Activated naive CD8-positive, alpha-beta T cell treated with anti-CD3 and anti-CD28 coated beads for 36 hours (primary cell): ENCODE measurements at regions not wholly inside any gene's neighbourhood (a gene's known extent, or its start where the extent isn't known, plus 50 kb on each side); places are given as distances from the start of the nearest gene placed in this dataset.

Experiments
- DNase-seq: peaks from one replicate; pipeline ENCODE4 v3.0.0; 2021
- H3K27ac Mint-ChIP-seq: one replicate; pipeline ENCODE4 v1.8.0; 2022; ENCODE audit warnings: mild to moderate bottlenecking, moderate library complexity, mixed read lengths
- H3K27me3 Mint-ChIP-seq: one replicate; pipeline ENCODE4 v1.8.0; 2022; ENCODE audit warnings: mild to moderate bottlenecking, mixed read lengths
- H3K36me3 Mint-ChIP-seq: one replicate; pipeline ENCODE4 v1.8.0; 2021; ENCODE audit warnings: mild to moderate bottlenecking, mixed read lengths
- H3K4me1 Mint-ChIP-seq: one replicate; pipeline ENCODE4 v1.8.0; 2021; ENCODE audit warnings: mixed read lengths
- H3K4me3 Mint-ChIP-seq: one replicate; pipeline ENCODE4 v1.8.0; 2022; ENCODE audit warnings: mild to moderate bottlenecking, moderate library complexity, mixed read lengths
- H3K9me3 Mint-ChIP-seq: one replicate; pipeline ENCODE4 v1.8.0; 2022; ENCODE audit warnings: mixed read lengths

- Mint-ChIP-seq H3K9me3 (peaks cover 2% of the 10 kb centered on the region), H3K27me3 (no peaks in the 10 kb centered on the region), H3K27ac (no peak overlapping the region), H3K4me1 (no peaks in the 10 kb centered on the region), H3K4me3 (no peak overlapping the region), H3K36me3 (no peaks in the 10 kb centered on the region)
- no peak for DNase-seq
Measured at GRCh38 chr21:20334585-20334984, 663.6 kb upstream of the NCAM2 start.

GRCh38 chr21:20341431-20341830 is 656.8 kb upstream of the NCAM2 start:
- DNase-seq: no peak
- no peak overlapping the region for H3K4me3 Mint-ChIP-seq
- H3K9me3 Mint-ChIP-seq: peaks cover 4% of the 10 kb centered on the region
- no peaks in the 10 kb centered on the region for H3K36me3 Mint-ChIP-seq
- no peaks in the 10 kb centered on the region for H3K4me1 Mint-ChIP-seq
- no peaks in the 10 kb centered on the region for H3K27me3 Mint-ChIP-seq
- no peak overlapping the region for H3K27ac Mint-ChIP-seq

GRCh38 chr21:20343186-20343585 is 655.0 kb upstream of the NCAM2 start:
- no peak overlapping the region for H3K4me3 Mint-ChIP-seq
- no peak for DNase-seq
- no peaks in the 10 kb centered on the region for H3K27me3 Mint-ChIP-seq
- H3K4me1 Mint-ChIP-seq: no peaks in the 10 kb centered on the region
- H3K9me3 Mint-ChIP-seq: peaks cover 9% of the 10 kb centered on the region
- H3K36me3 Mint-ChIP-seq: no peaks in the 10 kb centered on the region
- no peak overlapping the region for H3K27ac Mint-ChIP-seq

GRCh38 chr21:20351138-20351537 is 647.1 kb upstream of the NCAM2 start:
- H3K27ac Mint-ChIP-seq: no peak overlapping the region
- DNase-seq: no peak
- no peak overlapping the region for H3K4me3 Mint-ChIP-seq
- H3K4me1 Mint-ChIP-seq: no peaks in the 10 kb centered on the region
- H3K36me3 Mint-ChIP-seq: no peaks in the 10 kb centered on the region
- peaks cover 11% of the 10 kb centered on the region for H3K9me3 Mint-ChIP-seq
- no peaks in the 10 kb centered on the region for H3K27me3 Mint-ChIP-seq

- Mint-ChIP-seq H3K36me3 (no peaks in the 10 kb centered on the region), H3K27ac (no peak overlapping the region), H3K4me1 (no peaks in the 10 kb centered on the region), H3K27me3 (no peaks in the 10 kb centered on the region), H3K9me3 (peaks cover 5% of the 10 kb centered on the region), H3K4me3 (no peak overlapping the region)
- DNase-seq: no peak
Measured at GRCh38 chr21:20353351-20353750, 644.9 kb upstream of the NCAM2 start.

- Mint-ChIP-seq H3K9me3 (peaks cover 2% of the 10 kb centered on the region), H3K4me3 (no peak overlapping the region), H3K36me3 (no peaks in the 10 kb centered on the region), H3K27me3 (no peaks in the 10 kb centered on the region), H3K27ac (no peak overlapping the region), H3K4me1 (no peaks in the 10 kb centered on the region)
- DNase-seq: no peak
Measured at GRCh38 chr21:20373031-20373430, 625.2 kb upstream of the NCAM2 start.

- no peak overlapping the region for H3K27ac Mint-ChIP-seq
- H3K9me3 Mint-ChIP-seq: peaks cover 2% of the 10 kb centered on the region
- DNase-seq: no peak
- H3K36me3 Mint-ChIP-seq: no peaks in the 10 kb centered on the region
- H3K27me3 Mint-ChIP-seq: no peaks in the 10 kb centered on the region
- no peak overlapping the region for H3K4me3 Mint-ChIP-seq
- no peaks in the 10 kb centered on the region for H3K4me1 Mint-ChIP-seq
Measured at GRCh38 chr21:20377250-20377649, 621.0 kb upstream of the NCAM2 start.

GRCh38 chr21:20388400-20388799 is 609.8 kb upstream of the NCAM2 start:
- Mint-ChIP-seq H3K9me3 (peaks cover 13% of the 10 kb centered on the region), H3K27me3 (no peaks in the 10 kb centered on the region), H3K4me3 (no peak overlapping the region), H3K27ac (no peak overlapping the region), H3K4me1 (no peaks in the 10 kb centered on the region), H3K36me3 (no peaks in the 10 kb centered on the region)
- DNase-seq: no peak

- no peak for DNase-seq
- Mint-ChIP-seq H3K9me3 (peaks cover 8% of the 10 kb centered on the region), H3K27me3 (no peaks in the 10 kb centered on the region), H3K4me3 (no peak overlapping the region), H3K4me1 (no peaks in the 10 kb centered on the region), H3K36me3 (no peaks in the 10 kb centered on the region), H3K27ac (no peak overlapping the region)
Measured at GRCh38 chr21:20396798-20397197, 601.4 kb upstream of the NCAM2 start.

- Mint-ChIP-seq H3K36me3 (no peaks in the 10 kb centered on the region), H3K4me1 (no peaks in the 10 kb centered on the region), H3K27ac (no peak overlapping the region), H3K9me3 (peaks cover 2% of the 10 kb centered on the region), H3K4me3 (no peak overlapping the region), H3K27me3 (no peaks in the 10 kb centered on the region)
- DNase-seq: no peak
Measured at GRCh38 chr21:20404915-20405314, 593.3 kb upstream of the NCAM2 start.

- Mint-ChIP-seq H3K27me3 (no peaks in the 10 kb centered on the region), H3K4me1 (no peaks in the 10 kb centered on the region), H3K9me3 (peaks cover 8% of the 10 kb centered on the region), H3K27ac (no peak overlapping the region), H3K4me3 (no peak overlapping the region), H3K36me3 (no peaks in the 10 kb centered on the region)
- no peak for DNase-seq
Measured at GRCh38 chr21:20418353-20418752, 579.9 kb upstream of the NCAM2 start.

GRCh38 chr21:20419772-20420171 is 578.4 kb upstream of the NCAM2 start:
- no peaks in the 10 kb centered on the region for H3K4me1 Mint-ChIP-seq
- H3K9me3 Mint-ChIP-seq: peaks cover 8% of the 10 kb centered on the region
- no peaks in the 10 kb centered on the region for H3K36me3 Mint-ChIP-seq
- H3K27ac Mint-ChIP-seq: no peak overlapping the region
- no peak for DNase-seq
- H3K4me3 Mint-ChIP-seq: no peak overlapping the region
- H3K27me3 Mint-ChIP-seq: no peaks in the 10 kb centered on the region

GRCh38 chr21:20424943-20425342 is 573.3 kb upstream of the NCAM2 start:
- peaks cover 1% of the 10 kb centered on the region for H3K9me3 Mint-ChIP-seq
- no peaks in the 10 kb centered on the region for H3K4me1 Mint-ChIP-seq
- no peaks in the 10 kb centered on the region for H3K27me3 Mint-ChIP-seq
- no peak for DNase-seq
- H3K27ac Mint-ChIP-seq: no peak overlapping the region
- H3K36me3 Mint-ChIP-seq: no peaks in the 10 kb centered on the region
- no peak overlapping the region for H3K4me3 Mint-ChIP-seq

GRCh38 chr21:20425856-20426255 is 572.4 kb upstream of the NCAM2 start:
- H3K27me3 Mint-ChIP-seq: no peaks in the 10 kb centered on the region
- DNase-seq: no peak
- no peaks in the 10 kb centered on the region for H3K36me3 Mint-ChIP-seq
- H3K9me3 Mint-ChIP-seq: peaks cover 1% of the 10 kb centered on the region
- H3K27ac Mint-ChIP-seq: no peak overlapping the region
- H3K4me1 Mint-ChIP-seq: no peaks in the 10 kb centered on the region
- H3K4me3 Mint-ChIP-seq: no peak overlapping the region

- Mint-ChIP-seq H3K36me3 (no peaks in the 10 kb centered on the region), H3K27ac (no peak overlapping the region), H3K27me3 (no peaks in the 10 kb centered on the region), H3K4me3 (no peak overlapping the region), H3K4me1 (no peaks in the 10 kb centered on the region), H3K9me3 (peaks cover 7% of the 10 kb centered on the region)
- DNase-seq: no peak
Measured at GRCh38 chr21:20440338-20440737, 557.9 kb upstream of the NCAM2 start.

- Mint-ChIP-seq H3K4me1 (no peaks in the 10 kb centered on the region), H3K27me3 (no peaks in the 10 kb centered on the region), H3K9me3 (peaks cover 2% of the 10 kb centered on the region), H3K36me3 (no peaks in the 10 kb centered on the region), H3K4me3 (no peak overlapping the region), H3K27ac (no peak overlapping the region)
- no peak for DNase-seq
Measured at GRCh38 chr21:20443558-20444155, 554.6 kb upstream of the NCAM2 start.

- Mint-ChIP-seq H3K9me3 (peaks cover 2% of the 10 kb centered on the region), H3K4me3 (no peak overlapping the region), H3K36me3 (no peaks in the 10 kb centered on the region), H3K4me1 (no peaks in the 10 kb centered on the region), H3K27ac (no peak overlapping the region), H3K27me3 (no peaks in the 10 kb centered on the region)
- no peak for DNase-seq
Measured at GRCh38 chr21:20445971-20446370, 552.2 kb upstream of the NCAM2 start.
